ENCODE measurements at regions not wholly inside any gene's neighbourhood (a gene's known extent, or its start where the extent isn't known, plus 50 kb on each side); places are given as distances from the start of the nearest gene placed in this dataset.

DNA sequence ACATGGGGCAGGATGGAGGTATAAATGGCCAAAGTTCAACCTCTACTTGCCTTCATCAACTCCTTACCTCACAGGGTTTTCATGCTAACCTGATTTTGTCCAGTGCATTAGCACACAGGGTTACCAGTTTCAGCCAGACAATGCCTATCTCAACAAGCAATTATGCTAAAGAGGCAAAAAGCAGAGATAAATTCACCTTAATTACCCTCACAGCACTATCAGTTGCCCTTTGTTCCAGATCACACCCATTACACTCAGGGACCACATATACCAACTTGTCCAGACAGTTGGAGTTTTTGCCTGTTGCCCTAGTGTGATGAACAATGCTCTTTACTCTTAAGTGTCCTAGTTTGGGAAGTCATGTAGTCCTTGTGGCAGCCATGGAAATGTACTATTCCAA lies 174.5 kb upstream of the MOCS1 start:
- Histone ChIP-seq H3K4me3 (ENCODE audit: low read depth, low read length, poor library complexity, severe bottlenecking) (no peak overlapping the region), H4K20me1 (ENCODE audit: insufficient read depth, low read length) (no peaks in the 10 kb centered on the region), H3K9me3 (ENCODE audit: low read length) (no peaks in the 10 kb centered on the region), H3K27ac (ENCODE audit: low read depth, low read length, poor library complexity, severe bottlenecking) (no peak overlapping the region), H3F3A (ENCODE audit: insufficient read depth, low read length) (no peaks in the 10 kb centered on the region), H2AFZ (ENCODE audit: low read length) (no peak overlapping the region), H3K4me2 (ENCODE audit: low read length) (no peak overlapping the region), H3K79me2 (ENCODE audit: insufficient read depth, low read length) (no peaks in the 10 kb centered on the region), H3K4me1 (ENCODE audit: insufficient read depth, low read length, severe bottlenecking) (no peaks in the 10 kb centered on the region), H3K36me3 (ENCODE audit: insufficient read depth, low read length) (no peaks in the 10 kb centered on the region), H3K27me3 (ENCODE audit: insufficient read depth, low read length) (no peaks in the 10 kb centered on the region), H3K9me2 (ENCODE audit: low read depth, low read length) (no peaks in the 10 kb centered on the region), H3K9ac (ENCODE audit: low read length) (no peak overlapping the region)
- no peak for TF ChIP-seq EZH2 (IDR thresholded peaks at IDR 0.05; ENCODE audit: borderline replicate concordance, low read length)
- TF ChIP-seq, protein P1, sequence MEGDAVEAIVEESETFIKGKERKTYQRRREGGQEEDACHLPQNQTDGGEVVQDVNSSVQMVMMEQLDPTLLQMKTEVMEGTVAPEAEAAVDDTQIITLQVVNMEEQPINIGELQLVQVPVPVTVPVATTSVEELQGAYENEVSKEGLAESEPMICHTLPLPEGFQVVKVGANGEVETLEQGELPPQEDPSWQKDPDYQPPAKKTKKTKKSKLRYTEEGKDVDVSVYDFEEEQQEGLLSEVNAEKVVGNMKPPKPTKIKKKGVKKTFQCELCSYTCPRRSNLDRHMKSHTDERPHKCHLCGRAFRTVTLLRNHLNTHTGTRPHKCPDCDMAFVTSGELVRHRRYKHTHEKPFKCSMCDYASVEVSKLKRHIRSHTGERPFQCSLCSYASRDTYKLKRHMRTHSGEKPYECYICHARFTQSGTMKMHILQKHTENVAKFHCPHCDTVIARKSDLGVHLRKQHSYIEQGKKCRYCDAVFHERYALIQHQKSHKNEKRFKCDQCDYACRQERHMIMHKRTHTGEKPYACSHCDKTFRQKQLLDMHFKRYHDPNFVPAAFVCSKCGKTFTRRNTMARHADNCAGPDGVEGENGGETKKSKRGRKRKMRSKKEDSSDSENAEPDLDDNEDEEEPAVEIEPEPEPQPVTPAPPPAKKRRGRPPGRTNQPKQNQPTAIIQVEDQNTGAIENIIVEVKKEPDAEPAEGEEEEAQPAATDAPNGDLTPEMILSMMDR (IDR thresholded peaks at IDR 0.05; ENCODE audit: low read length), result no peak

DNA sequence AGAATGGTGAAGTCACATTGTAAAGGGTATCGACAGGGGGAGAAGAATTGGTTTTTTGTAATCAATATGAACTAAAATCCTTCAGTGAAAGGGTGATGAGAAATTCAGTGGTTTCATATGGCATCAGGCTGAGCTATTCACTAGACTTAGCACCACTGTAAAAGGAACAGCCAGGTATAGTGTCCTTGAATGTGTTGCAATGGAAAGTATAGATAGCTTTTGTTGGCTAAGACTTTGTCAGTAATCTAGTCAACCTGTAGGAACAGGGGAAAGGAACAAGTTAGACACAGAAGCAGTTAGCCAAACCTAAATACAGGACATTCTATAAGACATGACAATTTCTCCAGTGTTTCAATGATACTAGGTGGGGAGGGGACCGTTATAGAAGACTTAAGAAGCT lies 172.6 kb upstream of the MOCS1 start:
- no peaks in the 10 kb centered on the region for H3K9me3 ChIP-seq (ENCODE audit: low read length)
- no peaks in the 10 kb centered on the region for H3K9me2 ChIP-seq (ENCODE audit: low read depth, low read length)
- TF ChIP-seq EZH2 (IDR thresholded peaks at IDR 0.05; ENCODE audit: borderline replicate concordance, low read length), result no peak
- TF ChIP-seq, protein P1 (IDR thresholded peaks at IDR 0.05; ENCODE audit: low read length), result no peak
- H3K79me2 ChIP-seq (ENCODE audit: insufficient read depth, low read length), result no peaks in the 10 kb centered on the region
- no peak overlapping the region for H3K27ac ChIP-seq (ENCODE audit: low read depth, low read length, poor library complexity, severe bottlenecking)
- no peaks in the 10 kb centered on the region for H3K4me1 ChIP-seq (ENCODE audit: insufficient read depth, low read length, severe bottlenecking)
- H3F3A ChIP-seq (ENCODE audit: insufficient read depth, low read length), result no peaks in the 10 kb centered on the region
- H3K9ac ChIP-seq (ENCODE audit: low read length), result no peak overlapping the region
- no peaks in the 10 kb centered on the region for H3K36me3 ChIP-seq (ENCODE audit: insufficient read depth, low read length)
- H3K27me3 ChIP-seq (ENCODE audit: insufficient read depth, low read length), result no peaks in the 10 kb centered on the region
- no peak overlapping the region for H3K4me3 ChIP-seq (ENCODE audit: low read depth, low read length, poor library complexity, severe bottlenecking)
- H3K4me2 ChIP-seq (ENCODE audit: low read length), result no peak overlapping the region
- no peaks in the 10 kb centered on the region for H4K20me1 ChIP-seq (ENCODE audit: insufficient read depth, low read length)
- H2AFZ ChIP-seq (ENCODE audit: low read length), result no peak overlapping the region

DNA sequence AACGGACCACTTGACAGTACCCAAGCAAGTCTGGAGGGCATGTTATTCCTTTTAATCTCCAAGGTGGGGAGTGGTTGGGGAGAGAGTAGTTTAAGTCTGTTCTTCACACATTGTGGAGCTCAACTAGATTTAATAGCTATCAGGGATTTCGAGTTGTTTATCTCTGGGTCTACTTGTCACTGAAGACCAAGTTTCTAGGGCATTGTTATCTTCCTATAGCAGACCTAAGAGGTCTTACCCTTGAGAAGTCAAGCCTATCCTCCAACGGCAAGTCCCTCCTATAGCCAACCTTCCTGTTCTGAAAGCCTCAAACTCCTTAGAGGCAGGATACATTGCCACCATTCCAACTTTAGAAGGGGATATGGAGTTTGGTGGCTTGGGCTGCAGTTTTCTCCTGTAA lies 164.5 kb upstream of the MOCS1 start:
- Histone ChIP-seq H3K27me3 (ENCODE audit: insufficient read depth, low read length) (no peaks in the 10 kb centered on the region), H3K27ac (ENCODE audit: low read depth, low read length, poor library complexity, severe bottlenecking) (no peak overlapping the region), H3K4me3 (ENCODE audit: low read depth, low read length, poor library complexity, severe bottlenecking) (no peak overlapping the region), H3F3A (ENCODE audit: insufficient read depth, low read length) (no peaks in the 10 kb centered on the region), H4K20me1 (ENCODE audit: insufficient read depth, low read length) (no peaks in the 10 kb centered on the region), H3K9me3 (ENCODE audit: low read length) (no peaks in the 10 kb centered on the region), H3K9me2 (ENCODE audit: low read depth, low read length) (no peaks in the 10 kb centered on the region), H3K4me2 (ENCODE audit: low read length) (no peak overlapping the region), H3K36me3 (ENCODE audit: insufficient read depth, low read length) (no peaks in the 10 kb centered on the region), H3K79me2 (ENCODE audit: insufficient read depth, low read length) (no peaks in the 10 kb centered on the region), H2AFZ (ENCODE audit: low read length) (no peak overlapping the region), H3K4me1 (ENCODE audit: insufficient read depth, low read length, severe bottlenecking) (no peaks in the 10 kb centered on the region), H3K9ac (ENCODE audit: low read length) (no peak overlapping the region)
- TF ChIP-seq EZH2 (IDR thresholded peaks at IDR 0.05; ENCODE audit: borderline replicate concordance, low read length), result no peak
- TF ChIP-seq, protein P1 (IDR thresholded peaks at IDR 0.05; ENCODE audit: low read length), result no peak

All from OCI-LY1 (cell line).